HEK293T (cell line): ENCODE measurements at regions not wholly inside any gene's neighbourhood (a gene's known extent, or its start where the extent isn't known, plus 50 kb on each side); places are given as distances from the start of the nearest gene placed in this dataset.

ENCODE experiments used
- BHLHE40 ChIP-seq: fragments of 450-650 bp; IDR thresholded peaks from 2 replicates; pipeline ENCODE4 v1.6.1; 2016; ENCODE audit warnings: mild to moderate bottlenecking, moderate library complexity, borderline replicate concordance
- ELF4 ChIP-seq: fragments of 450-650 bp; IDR thresholded peaks from 2 replicates; pipeline ENCODE4 v1.6.1; 2017; ENCODE audit warnings: antibody characterized with exemption
- FOXK2 ChIP-seq: fragments of 450-650 bp; IDR thresholded peaks from 2 replicates; pipeline ENCODE4 v1.6.1; 2016; ENCODE audit warnings: mild to moderate bottlenecking
- FOXM1 ChIP-seq: fragments of 450-650 bp; IDR thresholded peaks from 2 replicates; pipeline ENCODE4 v1.6.1; 2017; ENCODE audit warnings: mild to moderate bottlenecking, borderline replicate concordance
- HDGF ChIP-seq: fragments of 450-650 bp; IDR thresholded peaks from 2 replicates; pipeline ENCODE4 v1.6.1; 2017; ENCODE audit warnings: antibody characterized with exemption, borderline replicate concordance
- L3MBTL2 ChIP-seq: fragments of 450-650 bp; conservative IDR thresholded peaks from 2 replicates; pipeline ENCODE4 v1.6.1; 2016; ENCODE audit warnings: mild to moderate bottlenecking
- SP1 ChIP-seq: fragments of 450-650 bp; IDR thresholded peaks from 2 replicates; pipeline ENCODE4 v1.6.1; 2017
- TARDBP ChIP-seq: fragments of 450-650 bp; IDR thresholded peaks from 2 replicates; pipeline ENCODE4 v1.6.1; 2016
- ZNF384 ChIP-seq: fragments of 450-650 bp; IDR thresholded peaks from 2 replicates; pipeline ENCODE4 v1.6.1; 2016
- TF ChIP-seq, protein P1 (sequence below): fragments of 450-650 bp; IDR thresholded peaks from 2 replicates; pipeline ENCODE4 v1.6.1; 2016

DNA sequence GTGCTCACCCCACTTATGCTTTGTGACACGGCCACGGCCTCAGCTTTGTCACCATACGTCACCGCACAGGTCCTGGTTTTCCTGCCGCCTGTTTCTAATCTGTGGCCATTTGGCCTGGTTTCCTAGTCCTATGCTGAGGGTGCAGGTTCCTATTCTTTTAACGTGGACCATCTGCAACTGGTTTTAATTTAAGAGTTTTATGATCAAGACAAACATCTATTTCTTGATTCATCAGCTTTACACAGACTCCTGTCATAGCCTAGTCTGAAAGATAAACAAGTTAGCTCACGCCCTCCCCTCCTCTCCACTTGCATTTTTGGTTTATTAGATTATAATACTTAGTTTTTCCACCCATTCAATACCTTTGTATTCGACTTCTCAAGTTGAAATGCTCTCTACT is 97.5 kb upstream of the RPS6KA2 start:
- TF ChIP-seq HDGF (no peak), BHLHE40 (no peak), FOXM1 (no peak), TARDBP (no peak), ELF4 (no peak), FOXK2 (no peak), SP1 (no peak), ZNF384 (no peak), L3MBTL2 (no peak)
- TF ChIP-seq, protein P1, sequence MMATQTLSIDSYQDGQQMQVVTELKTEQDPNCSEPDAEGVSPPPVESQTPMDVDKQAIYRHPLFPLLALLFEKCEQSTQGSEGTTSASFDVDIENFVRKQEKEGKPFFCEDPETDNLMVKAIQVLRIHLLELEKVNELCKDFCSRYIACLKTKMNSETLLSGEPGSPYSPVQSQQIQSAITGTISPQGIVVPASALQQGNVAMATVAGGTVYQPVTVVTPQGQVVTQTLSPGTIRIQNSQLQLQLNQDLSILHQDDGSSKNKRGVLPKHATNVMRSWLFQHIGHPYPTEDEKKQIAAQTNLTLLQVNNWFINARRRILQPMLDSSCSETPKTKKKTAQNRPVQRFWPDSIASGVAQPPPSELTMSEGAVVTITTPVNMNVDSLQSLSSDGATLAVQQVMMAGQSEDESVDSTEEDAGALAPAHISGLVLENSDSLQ: no peak
